Psoas muscle (tissue), 7 donors: ENCODE measurements at regions not wholly inside any gene's neighbourhood (a gene's known extent, or its start where the extent isn't known, plus 50 kb on each side); places are given as distances from the start of the nearest gene placed in this dataset.

ENCODE experiments used
- ATAC-seq, 4 donors: fragments of 200-7000 bp; cut with Tn5 transposase; one replicate each; pipeline ENCODE4 v1.9.1; 2020; ENCODE audit warnings: moderate library complexity in 3 of 4, mild to moderate bottlenecking in 2 of 4
- DNase-seq, 2 donors: peaks; one replicate each; pipeline ENCODE4 v3.0.0-alpha.2; 2020
- H3K27ac ChIP-seq: fragments of 200-600 bp; one replicate; pipeline ENCODE4 v1.8.0; 2022
- H3K27me3 ChIP-seq, 3 donors: fragments of 200-600 bp in 1 of 3; one replicate each; pipeline versions ENCODE4 v1.6.1 to v1.8.0; 2013 to 2022; ENCODE audit warnings: low read length in 2 of 3, mild to moderate bottlenecking in 2 of 3, moderate library complexity in 1 of 3; ENCODE audit not compliant: insufficient read depth in 3 of 3
- H3K36me3 ChIP-seq, 2 donors: fragments of 200-600 bp in 1 of 2; one replicate each; pipeline versions ENCODE4 v1.6.1 to v1.8.0; 2013 to 2022; ENCODE audit warnings: low read depth in 1 of 2, mild to moderate bottlenecking in 1 of 2, moderate library complexity in 1 of 2; ENCODE audit not compliant: insufficient read depth in 1 of 2
- H3K4me1 ChIP-seq: fragments of 200-600 bp; one replicate; pipeline ENCODE4 v1.8.0; 2022
- H3K4me3 ChIP-seq: fragments of 200-600 bp; one replicate; pipeline ENCODE4 v1.8.0; 2022; ENCODE audit warnings: mild to moderate bottlenecking
- H3K9me3 ChIP-seq: fragments of 200-600 bp; one replicate; pipeline ENCODE4 v1.8.0; 2022
- CTCF ChIP-seq: fragments of 200-600 bp; IDR thresholded peaks from one replicate; pipeline ENCODE4 v1.8.0; 2022; ENCODE audit warnings: antibody characterized with exemption
- WGBS, 3 donors: extraction: QIAGEN DNeasy Blood & Tissue Kit; methylation state at CpG; one replicate each; pipeline versions ENCODE4 v1.1.6 to v1.1.7; 2013; 5-methylcytosine and 5-hydroxymethylcytosine counted together
- intact Hi-C, 2 donors: fragments of 100-400 bp; cut with DNase I; formaldehyde crosslinking; loops; one replicate each; pipeline versions ENCODE4 v1.11.0 to v1.14.2; 2022
- donor health status: healthy with polysubstance abuse.
- donor health status: DM: no; HTN: no; CAD: no; lungs with moderate emphysema.
- donor health status: Bipolar disorder and iron deficiency.
- donor health status: healthy.
- donor health status: DM: yes; HTN: yes; CAD: no.
- donor health status: DM: no; HTN: no; CAD: no.
- donor health status: DM: yes; HTN: yes; CAD: no.

- no peak overlapping the region for H3K27ac ChIP-seq
- 81 to 85% (median 84%) methylated on average over 6 of the region's 6 CpGs for WGBS, 3 donors
- H3K4me1 ChIP-seq = no peaks in the 10 kb centered on the region
- no peak for DNase-seq
- intact Hi-C loops = no loop called here
- no peak for ATAC-seq
- no peaks in the 10 kb centered on the region for H3K9me3 ChIP-seq
- H3K36me3 ChIP-seq = no peaks in the 10 kb centered on the region
- no peak overlapping the region for H3K4me3 ChIP-seq
- H3K27me3 ChIP-seq = no peaks in the 10 kb centered on the region
- TF ChIP-seq CTCF = no peak
Observed at GRCh38 chr2:207281436-207281835, 115.7 kb upstream of the KLF7 start.

- Histone ChIP-seq H3K4me1 (no peaks in the 10 kb centered on the region), H3K27me3 (no peaks in the 10 kb centered on the region), H3K27ac (no peak overlapping the region), H3K4me3 (no peak overlapping the region), H3K36me3 (no peaks in the 10 kb centered on the region), H3K9me3 (no peaks in the 10 kb centered on the region)
- TF ChIP-seq CTCF = no peak
- intact Hi-C loops = no loop called here
- DNase-seq = no peak
- no peak for ATAC-seq
Observed at GRCh38 chr2:207282916-207283315, 117.2 kb upstream of the KLF7 start.

- Histone ChIP-seq H3K27ac (no peak overlapping the region), H3K4me3 (no peak overlapping the region), H3K36me3 (no peaks in the 10 kb centered on the region), H3K9me3 (no peaks in the 10 kb centered on the region), H3K27me3 (no peaks in the 10 kb centered on the region), H3K4me1 (no peaks in the 10 kb centered on the region)
- TF ChIP-seq CTCF = no peak
- DNase-seq (peak; percentile 21 to 57), ATAC-seq (no peak)
- intact Hi-C loops = no loop called here
- 81 to 100% (median 87%) methylated on average over 1 of the region's 1 CpG for WGBS, 3 donors
Observed at GRCh38 chr2:207283356-207283755, 117.6 kb upstream of the KLF7 start.

GRCh38 chr2:207284556-207285472, 119.1 kb upstream of the KLF7 start:
- no peak for DNase-seq
- intact Hi-C loops = no loop called here
- H3K27me3 ChIP-seq = peaks cover 0 to 3% (median 0%) of the 10 kb centered on the region in 3 donors
- H3K4me3 ChIP-seq = no peak overlapping the region
- H3K9me3 ChIP-seq = no peaks in the 10 kb centered on the region
- no peak overlapping the region for H3K27ac ChIP-seq
- 49 to 58% (median 57%) methylated on average over 5 of the region's 5 CpGs for WGBS, 3 donors
- no peaks in the 10 kb centered on the region for H3K36me3 ChIP-seq
- no peak for ATAC-seq
- TF ChIP-seq CTCF = no peak
- no peaks in the 10 kb centered on the region for H3K4me1 ChIP-seq

- H3K4me3 ChIP-seq = no peak overlapping the region
- no peaks in the 10 kb centered on the region for H3K36me3 ChIP-seq
- no peaks in the 10 kb centered on the region for H3K4me1 ChIP-seq
- 41 to 66% (median 45%) methylated on average over 3 of the region's 3 CpGs for WGBS, 3 donors
- no peaks in the 10 kb centered on the region for H3K9me3 ChIP-seq
- ATAC-seq (no peak), DNase-seq (no peak)
- H3K27ac ChIP-seq = no peak overlapping the region
- H3K27me3 ChIP-seq = peaks cover 0 to 3% (median 0%) of the 10 kb centered on the region in 3 donors
- intact Hi-C loops = no loop called here
- no peak for TF ChIP-seq CTCF
Observed at GRCh38 chr2:207285473-207285815, 119.7 kb upstream of the KLF7 start.
